Endodermal cell (in vitro differentiated cells): ENCODE measurements at regions not wholly inside any gene's neighbourhood (a gene's known extent, or its start where the extent isn't known, plus 50 kb on each side); places are given as distances from the start of the nearest gene placed in this dataset.

ENCODE experiments used
- DNase-seq: peaks from one replicate; pipeline ENCODE4 v3.0.0-alpha.2; 2017
- H3K27ac ChIP-seq: 2 replicates; pipeline ENCODE4 v1.5.1; 2013; ENCODE audit warnings: mild to moderate bottlenecking, low read depth, low read length, moderate library complexity
- H3K27me3 ChIP-seq: 2 replicates; pipeline ENCODE4 v1.6.1; 2013; ENCODE audit warnings: mild to moderate bottlenecking, low read length, moderate library complexity; ENCODE audit not compliant: insufficient read depth, control insufficient read depth, poor library complexity, severe bottlenecking
- H3K36me3 ChIP-seq: 2 replicates; pipeline ENCODE4 v1.7.0; 2013; ENCODE audit warnings: mild to moderate bottlenecking, low read length, moderate library complexity; ENCODE audit not compliant: control insufficient read depth, insufficient read depth
- H3K4me1 ChIP-seq: one replicate; pipeline ENCODE4 v1.7.0; 2013; ENCODE audit warnings: low read length; ENCODE audit not compliant: control insufficient read depth, insufficient read depth
- H3K4me3 ChIP-seq: 2 replicates; pipeline ENCODE4 v1.5.1; 2013; ENCODE audit warnings: mild to moderate bottlenecking, low read length, moderate library complexity
- H3K9ac ChIP-seq: 2 replicates; pipeline ENCODE4 v1.6.1; 2013; ENCODE audit warnings: mild to moderate bottlenecking, low read length, moderate library complexity; ENCODE audit not compliant: poor library complexity, severe bottlenecking; ENCODE audit errors: extremely low read depth
- H3K9me3 ChIP-seq: 2 replicates; pipeline ENCODE4 v1.6.1; 2013; ENCODE audit warnings: mild to moderate bottlenecking, low read length, moderate library complexity; ENCODE audit not compliant: control insufficient read depth
- H3K27ac Mint-ChIP-seq: 2 replicates; pipeline ENCODE4 v1.8.0; 2020; ENCODE audit warnings: mixed read lengths
- H3K27me3 Mint-ChIP-seq: 2 replicates; pipeline ENCODE4 v1.8.0; 2021; ENCODE audit warnings: mild to moderate bottlenecking, mixed read lengths; ENCODE audit not compliant: insufficient read depth
- H3K36me3 Mint-ChIP-seq: 2 replicates; pipeline ENCODE4 v1.8.0; 2020; ENCODE audit warnings: low read depth, mixed read lengths
- H3K4me1 Mint-ChIP-seq: 2 replicates; pipeline ENCODE4 v1.8.0; 2020; ENCODE audit warnings: mixed read lengths
- H3K4me3 Mint-ChIP-seq: 2 replicates; pipeline ENCODE4 v1.8.0; 2020; ENCODE audit warnings: mild to moderate bottlenecking, moderate library complexity, mixed read lengths
- H3K9me3 Mint-ChIP-seq: 2 replicates; pipeline ENCODE4 v1.8.0; 2020; ENCODE audit warnings: mild to moderate bottlenecking, mixed read lengths
- WGBS, 2 experiments: methylation state at CpG; one replicate each; pipeline versions ENCODE4 v1.1.5 to v1.1.7; 2013; ENCODE audit warnings: missing lambda C conversion rate in 2 of 2, mixed read lengths in 1 of 2; ENCODE audit not compliant: insufficient coverage in 1 of 2, insufficient read length in 1 of 2; 5-methylcytosine and 5-hydroxymethylcytosine counted together
- TF ChIP-seq, protein P1 (sequence below): fragments of 200-600 bp; sonication (generic); conservative IDR thresholded peaks from 2 replicates; pipeline ENCODE4 v1.5.0; 2021; ENCODE audit warnings: antibody characterized with exemption, mild to moderate bottlenecking

DNA sequence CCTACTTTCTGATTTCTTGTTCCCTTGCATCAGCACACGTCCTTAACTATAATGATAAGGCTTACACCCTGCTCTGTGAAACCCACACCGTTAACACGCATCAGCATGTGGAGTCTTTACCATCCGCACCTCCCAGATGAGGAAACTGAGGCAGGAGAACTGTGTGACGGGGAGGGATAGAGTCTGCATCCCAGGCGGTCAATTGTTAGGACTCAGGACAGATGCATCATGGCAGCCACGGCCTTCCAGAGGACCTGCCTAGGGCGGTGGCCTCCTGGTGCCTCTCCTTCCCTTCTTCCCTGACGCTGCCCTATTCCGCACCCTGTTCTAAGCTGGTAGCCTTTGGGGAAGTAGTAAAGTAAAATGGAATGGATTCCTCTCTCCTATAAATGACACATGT, 326.0 kb downstream of the TEX29 start:
- Histone ChIP-seq H3K4me1 (no peaks in the 10 kb centered on the region), H3K27ac (no peak overlapping the region), H3K27me3 (peaks cover 6% of the 10 kb centered on the region), H3K9me3 (no peaks in the 10 kb centered on the region), H3K4me3 (no peak overlapping the region), H3K9ac (no peak overlapping the region), H3K36me3 (no peaks in the 10 kb centered on the region)
- DNase-seq = no peak
- 94 to 95% methylated on average over 7 to 8 of the region's 10 CpGs for WGBS, 2 experiments
- Mint-ChIP-seq H3K27me3 (peaks cover 13% of the 10 kb centered on the region), H3K27ac (no peak overlapping the region), H3K9me3 (no peaks in the 10 kb centered on the region), H3K4me1 (no peaks in the 10 kb centered on the region), H3K4me3 (no peak overlapping the region), H3K36me3 (no peaks in the 10 kb centered on the region)
- TF ChIP-seq, protein P1, sequence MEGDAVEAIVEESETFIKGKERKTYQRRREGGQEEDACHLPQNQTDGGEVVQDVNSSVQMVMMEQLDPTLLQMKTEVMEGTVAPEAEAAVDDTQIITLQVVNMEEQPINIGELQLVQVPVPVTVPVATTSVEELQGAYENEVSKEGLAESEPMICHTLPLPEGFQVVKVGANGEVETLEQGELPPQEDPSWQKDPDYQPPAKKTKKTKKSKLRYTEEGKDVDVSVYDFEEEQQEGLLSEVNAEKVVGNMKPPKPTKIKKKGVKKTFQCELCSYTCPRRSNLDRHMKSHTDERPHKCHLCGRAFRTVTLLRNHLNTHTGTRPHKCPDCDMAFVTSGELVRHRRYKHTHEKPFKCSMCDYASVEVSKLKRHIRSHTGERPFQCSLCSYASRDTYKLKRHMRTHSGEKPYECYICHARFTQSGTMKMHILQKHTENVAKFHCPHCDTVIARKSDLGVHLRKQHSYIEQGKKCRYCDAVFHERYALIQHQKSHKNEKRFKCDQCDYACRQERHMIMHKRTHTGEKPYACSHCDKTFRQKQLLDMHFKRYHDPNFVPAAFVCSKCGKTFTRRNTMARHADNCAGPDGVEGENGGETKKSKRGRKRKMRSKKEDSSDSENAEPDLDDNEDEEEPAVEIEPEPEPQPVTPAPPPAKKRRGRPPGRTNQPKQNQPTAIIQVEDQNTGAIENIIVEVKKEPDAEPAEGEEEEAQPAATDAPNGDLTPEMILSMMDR = no peak

DNA sequence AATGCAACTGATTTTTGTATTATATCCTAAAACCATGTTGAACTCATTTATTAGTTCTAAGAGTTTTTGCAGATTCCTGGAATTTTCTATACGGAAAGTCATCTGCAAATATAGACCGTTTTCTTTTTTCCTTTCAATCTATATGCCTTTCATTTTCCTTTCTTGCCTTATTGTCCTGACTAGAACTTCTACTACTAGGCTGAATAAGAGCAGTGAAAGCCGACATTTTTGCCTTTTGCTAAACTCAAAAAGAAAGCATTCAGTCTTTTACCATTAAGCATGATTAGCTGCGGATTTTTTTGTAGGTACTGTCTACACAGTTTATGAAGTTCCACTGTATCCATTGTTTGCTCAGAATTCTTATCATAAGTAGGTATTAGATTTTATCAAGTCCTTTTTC, 328.4 kb downstream of the TEX29 start:
- H3K4me3 Mint-ChIP-seq = no peak overlapping the region
- H3K9me3 Mint-ChIP-seq = no peaks in the 10 kb centered on the region
- H3K4me1 Mint-ChIP-seq = peaks cover 4% of the 10 kb centered on the region
- Histone ChIP-seq H3K4me3 (no peak overlapping the region), H3K36me3 (no peaks in the 10 kb centered on the region), H3K9me3 (no peaks in the 10 kb centered on the region), H3K4me1 (no peaks in the 10 kb centered on the region), H3K9ac (no peak overlapping the region), H3K27me3 (peaks cover 13% of the 10 kb centered on the region), H3K27ac (no peak overlapping the region)
- TF ChIP-seq, protein P1 = no peak
- no peak overlapping the region for H3K27ac Mint-ChIP-seq
- no peaks in the 10 kb centered on the region for H3K36me3 Mint-ChIP-seq
- WGBS, 2 experiments = 93 to 98% methylated on average over 4 of the region's 4 CpGs
- DNase-seq = no peak
- H3K27me3 Mint-ChIP-seq = peaks cover 20% of the 10 kb centered on the region

DNA sequence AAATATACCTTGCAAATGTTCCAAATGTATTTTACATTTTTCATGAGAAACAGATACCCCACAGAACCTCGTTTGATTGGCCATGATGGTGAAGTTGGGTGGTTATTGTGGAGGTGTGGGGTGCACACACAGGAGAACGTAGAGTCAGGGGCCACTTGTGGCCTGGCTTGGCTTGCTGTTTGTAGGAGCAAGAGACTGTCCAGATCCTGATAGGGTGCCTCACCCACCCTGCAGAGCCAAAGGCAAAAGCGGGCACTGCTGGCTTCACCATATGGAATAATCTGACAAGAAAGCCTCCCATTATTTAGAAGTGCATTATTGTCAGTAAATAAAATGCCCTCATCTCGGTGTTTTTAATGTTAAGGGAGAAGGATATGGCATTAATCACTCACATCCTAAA, 330.2 kb downstream of the TEX29 start:
- Mint-ChIP-seq H3K27ac (no peak overlapping the region), H3K36me3 (no peaks in the 10 kb centered on the region), H3K27me3 (peaks cover 34% of the 10 kb centered on the region), H3K4me3 (no peak overlapping the region), H3K9me3 (no peaks in the 10 kb centered on the region), H3K4me1 (peaks cover 5% of the 10 kb centered on the region)
- no peaks in the 10 kb centered on the region for H3K9me3 ChIP-seq
- no peak overlapping the region for H3K4me3 ChIP-seq
- no peaks in the 10 kb centered on the region for H3K4me1 ChIP-seq
- TF ChIP-seq, protein P1 = no peak
- 86 to 100% methylated on average over 1 to 4 of the region's 4 CpGs for WGBS, 2 experiments
- H3K9ac ChIP-seq = no peak overlapping the region
- H3K27me3 ChIP-seq = peaks cover 28% of the 10 kb centered on the region
- H3K27ac ChIP-seq = no peak overlapping the region
- H3K36me3 ChIP-seq = no peaks in the 10 kb centered on the region
- DNase-seq = no peak
